ENCODE measurements at regions not wholly inside any gene's neighbourhood (a gene's known extent, or its start where the extent isn't known, plus 50 kb on each side); places are given as distances from the start of the nearest gene placed in this dataset.
"Not testable (repeated sequence)": the region's sequence is repeated elsewhere in the genome, so short reads cannot be mapped to it uniquely, and the experiment has no call there.

DNA sequence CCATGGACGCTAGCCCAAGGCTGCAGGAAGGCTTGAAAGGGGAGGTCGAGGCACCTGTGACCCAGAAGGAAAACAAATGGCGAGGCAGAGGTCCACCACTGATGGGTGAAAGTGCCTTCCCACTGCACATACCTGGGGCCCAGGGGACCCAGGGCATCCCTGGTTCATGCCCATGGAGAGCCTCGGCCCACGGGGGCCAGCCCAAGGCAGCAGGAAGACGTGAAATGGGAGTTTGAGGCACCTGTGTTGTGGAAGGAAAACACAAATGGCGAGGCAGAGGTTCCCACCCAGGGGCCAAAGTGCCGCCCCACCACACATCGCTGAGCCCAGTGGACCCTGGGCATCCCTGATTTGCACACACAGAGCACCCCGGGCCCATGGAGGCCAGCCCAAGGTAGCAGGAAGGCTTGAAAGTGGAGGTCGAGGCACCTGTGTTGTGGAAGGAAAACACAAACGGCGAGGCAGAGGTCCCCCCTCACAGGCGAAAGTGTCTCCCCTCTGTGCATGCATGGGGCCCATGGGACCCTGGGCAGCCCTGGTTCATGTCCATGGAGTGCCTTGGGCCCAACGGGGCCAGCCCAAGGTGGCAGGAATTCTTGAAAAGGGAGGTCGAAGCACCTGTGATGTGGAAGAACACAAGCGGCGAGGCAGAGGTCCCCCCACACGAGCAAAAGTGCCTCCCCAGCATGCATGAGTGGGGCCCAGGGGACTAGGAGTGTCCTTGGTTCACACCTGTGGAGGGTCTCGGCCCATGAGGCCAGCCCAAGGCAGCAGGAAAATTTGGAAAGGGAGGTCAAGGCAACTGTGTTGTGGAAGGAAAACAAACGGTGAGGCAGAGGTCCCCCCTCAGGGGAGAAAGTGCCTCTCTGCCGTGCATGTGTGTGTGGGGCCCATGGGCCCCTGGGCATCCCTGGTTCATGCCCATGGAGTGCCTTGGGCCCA is 383.3 kb downstream of the ALG10 start:
- DNase-seq (ENCODE audit: low read depth): no peak

DNA sequence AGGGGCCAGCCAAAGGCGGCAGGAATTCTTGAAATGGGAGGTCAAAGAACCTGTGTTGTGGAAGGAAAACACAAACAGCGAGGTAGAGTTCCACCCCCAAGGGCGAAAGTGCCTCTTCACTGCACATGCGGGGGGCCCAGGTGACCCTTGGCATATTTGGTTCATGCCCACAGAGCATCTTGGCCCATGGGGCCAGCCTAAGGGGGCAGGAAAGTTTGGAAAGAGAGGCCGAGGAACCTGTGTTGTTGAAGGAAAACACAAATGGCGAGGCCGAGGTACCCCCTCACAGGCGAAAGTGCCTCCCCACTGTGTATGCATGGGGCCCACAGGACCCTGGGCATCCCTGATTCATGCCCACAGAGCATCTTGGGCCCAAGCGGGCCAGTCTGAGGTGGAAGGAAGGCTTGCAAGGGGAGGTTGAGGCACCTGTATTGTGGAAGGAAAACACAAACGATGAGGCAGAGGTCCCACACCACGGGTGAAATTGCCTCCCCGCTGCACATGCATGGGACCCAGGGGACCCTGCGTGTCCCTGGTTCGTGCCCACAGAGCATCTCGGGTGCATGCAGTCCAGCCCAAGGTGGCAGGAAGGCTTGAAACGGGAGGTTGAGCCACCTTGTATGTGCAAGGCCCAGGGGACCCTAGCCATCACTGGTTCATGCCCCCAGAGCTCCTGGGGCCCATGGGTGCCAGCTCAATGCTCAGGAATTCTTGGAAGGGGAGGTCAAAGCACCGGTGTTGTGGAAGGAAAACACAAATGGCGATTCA is 384.1 kb downstream of the ALG10 start:
- DNase-seq (ENCODE audit: low read depth): no peak

DNA sequence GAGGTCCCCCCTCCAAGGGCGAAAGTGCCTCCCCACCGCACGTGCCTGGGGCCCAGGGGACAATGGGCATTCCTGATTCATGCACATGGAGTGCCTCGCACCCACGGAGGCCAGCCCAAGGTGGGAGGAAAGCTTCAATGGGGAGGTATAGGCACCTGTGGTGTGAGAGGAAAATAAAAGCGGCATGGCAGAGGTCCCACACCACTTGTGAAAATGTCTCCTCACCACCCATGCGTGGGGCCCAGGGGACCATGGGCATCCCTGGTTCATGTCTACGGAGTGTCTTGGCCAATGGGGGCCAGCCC is 384.7 kb downstream of the ALG10 start:
- DNase-seq (ENCODE audit: low read depth): no peak

DNA sequence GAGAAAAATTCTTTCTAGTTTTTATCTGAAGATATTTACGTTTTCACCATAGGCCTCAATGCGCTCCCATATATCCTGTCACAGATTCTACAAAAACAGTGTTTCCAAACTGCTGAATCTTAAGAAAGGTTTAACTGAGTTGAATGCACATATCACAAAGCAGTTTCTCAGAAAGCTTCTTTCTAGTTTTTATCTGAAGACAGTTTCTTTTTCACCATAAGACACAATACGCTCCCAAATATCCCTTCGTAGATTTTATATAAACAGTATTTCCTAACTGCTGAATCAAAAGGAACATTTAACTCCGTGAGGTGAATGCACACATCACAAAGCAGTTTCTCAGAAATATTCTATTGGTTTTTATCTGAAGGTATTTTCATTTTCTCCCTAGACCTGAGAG is 385.5 kb downstream of the ALG10 start:
- DNase-seq (ENCODE audit: low read depth): no peak

DNA sequence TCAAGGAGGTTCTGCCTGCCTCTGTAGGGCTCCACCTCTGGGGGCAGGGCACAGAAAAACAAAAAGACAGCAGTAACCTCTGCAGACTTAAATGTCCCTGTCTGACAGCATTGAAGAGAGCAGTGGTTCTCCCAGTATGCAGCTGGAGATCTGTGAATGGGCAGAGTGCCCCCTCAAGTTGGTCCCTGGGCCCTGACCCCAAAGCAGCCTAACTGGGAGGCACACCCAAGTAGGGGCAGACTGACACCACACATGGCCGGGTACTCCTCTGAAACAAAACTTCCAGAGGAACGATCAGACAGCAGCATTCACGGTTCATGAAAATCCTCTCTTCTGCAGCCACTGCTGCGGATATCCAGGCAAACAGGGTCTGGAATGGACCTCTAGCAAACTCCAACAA is 409.2 kb downstream of the ALG10 start:
- not testable (repeated sequence) for DNase-seq (ENCODE audit: low read depth)

All from activated T-cell treated with anti-CD3 and anti-CD28 coated beads for 24 hours (primary cell).